LNCaP clone FGC (cell line): ENCODE measurements at regions not wholly inside any gene's neighbourhood (a gene's known extent, or its start where the extent isn't known, plus 50 kb on each side); places are given as distances from the start of the nearest gene placed in this dataset.

Source experiments
- DNase-seq: peaks from one replicate; pipeline ENCODE4 v3.0.0-alpha.2; 2011; ENCODE audit warnings: low read depth
- H3K4me3 ChIP-seq: 2 replicates; pipeline ENCODE4 v1.5.1; 2011; ENCODE audit warnings: mild to moderate bottlenecking, low read depth, low read length, control low read depth
- CTCF ChIP-seq: IDR thresholded peaks from 2 replicates; pipeline ENCODE4 v1.5.1; 2012; ENCODE audit warnings: mild to moderate bottlenecking; ENCODE audit not compliant: control insufficient read depth, insufficient read depth; ENCODE audit errors: extremely low read depth

GRCh38 chrY:21174697-21175463, 336.3 kb upstream of the RBMY1B start:
- TF ChIP-seq CTCF, result no peak
- no peak for DNase-seq

GRCh38 chrY:21175505-21175904, 335.6 kb upstream of the RBMY1B start:
- TF ChIP-seq CTCF, result no peak
- no peak overlapping the region for H3K4me3 ChIP-seq
- DNase-seq, result peak; percentile 0

More at GRCh38 chrY:21174697-21175463, 336.3 kb upstream of the RBMY1B start:
- no peak overlapping the region for H3K4me3 ChIP-seq

DNA sequence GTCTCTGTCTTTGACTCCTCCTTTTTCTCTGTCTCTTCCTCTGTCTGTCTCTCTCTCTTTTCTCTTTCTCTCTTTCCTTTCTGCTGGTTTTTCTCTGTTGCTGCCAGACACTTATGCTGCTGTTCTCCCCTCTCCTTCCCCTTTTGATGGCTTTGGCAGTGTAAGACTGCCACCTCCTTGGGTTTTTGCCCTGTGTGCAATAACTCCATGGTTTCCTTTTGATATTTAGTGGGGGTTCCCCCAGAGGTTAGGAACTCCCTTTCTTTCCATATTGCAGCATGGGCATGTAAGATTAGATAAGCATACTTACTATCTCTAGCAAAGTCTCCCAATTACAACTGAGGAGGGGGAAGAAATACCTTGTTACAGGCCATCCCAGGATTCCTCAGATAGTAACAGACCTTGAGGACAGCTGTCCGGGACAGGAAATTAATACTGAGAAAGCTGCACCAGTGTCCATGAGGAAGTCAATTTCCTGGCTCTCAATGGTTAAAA, 333.8 kb upstream of the RBMY1B start:
- TF ChIP-seq CTCF, result no peak
- DNase-seq, result no peak
- no peak overlapping the region for H3K4me3 ChIP-seq

DNA sequence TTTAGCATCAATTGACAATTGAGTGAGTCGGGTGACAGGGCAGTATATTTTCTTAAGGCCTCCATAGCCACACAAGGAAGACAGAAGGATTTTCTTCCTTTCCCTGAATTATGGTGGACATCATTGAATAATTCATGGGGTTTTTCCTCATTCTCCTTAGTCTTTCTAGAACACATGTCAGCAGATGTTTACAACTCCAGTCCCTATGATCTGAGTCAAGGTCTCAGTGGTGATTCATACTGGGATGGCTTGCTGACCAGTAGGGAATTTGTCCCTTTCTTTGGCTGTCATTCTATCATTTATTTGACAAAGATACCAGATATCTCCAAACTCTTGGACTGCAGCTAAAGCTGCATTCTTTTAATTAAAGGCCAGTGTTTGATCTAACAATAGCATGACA, 332.9 kb upstream of the RBMY1B start:
- TF ChIP-seq CTCF, result no peak
- DNase-seq, result no peak
- no peak overlapping the region for H3K4me3 ChIP-seq

- no peak for DNase-seq
- no peak for TF ChIP-seq CTCF
- H3K4me3 ChIP-seq, result no peak overlapping the region
Observed at GRCh38 chrY:21180921-21181320, 330.2 kb upstream of the RBMY1B start.

DNA sequence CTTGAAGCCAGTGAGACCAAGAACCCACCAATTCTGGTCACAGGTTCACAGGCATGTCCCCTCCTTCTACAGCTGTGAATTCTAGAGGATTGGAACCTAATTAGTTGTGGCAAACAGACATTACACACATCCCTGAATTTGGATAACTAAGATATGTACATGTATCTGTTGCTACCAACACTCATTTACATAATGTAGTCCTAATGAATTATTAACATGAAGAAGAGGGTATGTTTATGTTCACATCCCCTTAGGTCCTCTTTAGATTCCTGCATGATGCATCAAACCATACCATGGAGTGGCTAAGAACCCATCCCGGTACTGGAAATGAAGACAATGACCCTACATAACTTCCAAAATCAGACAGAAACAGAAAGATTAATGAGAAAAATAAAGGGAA, 326.9 kb upstream of the RBMY1B start:
- H3K4me3 ChIP-seq, result no peak overlapping the region
- DNase-seq, result no peak
- no peak for TF ChIP-seq CTCF
